HFFc6 (cell line): ENCODE measurements at regions not wholly inside any gene's neighbourhood (a gene's known extent, or its start where the extent isn't known, plus 50 kb on each side); places are given as distances from the start of the nearest gene placed in this dataset.
A peak's percentile ranks its signal among the peaks of the same experiment; 100 is the strongest.

Experiments
- DNase-seq: peaks from one replicate; pipeline ENCODE4 v3.0.0-alpha.2; 2018
- H3K27ac Mint-ChIP-seq: 2 replicates; pipeline ENCODE4 v1.8.0; 2020; ENCODE audit warnings: mild to moderate bottlenecking, mixed read lengths
- H3K27me3 Mint-ChIP-seq: 2 replicates; pipeline ENCODE4 v1.8.0; 2021; ENCODE audit warnings: mild to moderate bottlenecking, moderate library complexity, mixed read lengths; ENCODE audit not compliant: insufficient read depth
- H3K36me3 Mint-ChIP-seq: 2 replicates; pipeline ENCODE4 v1.8.0; 2021; ENCODE audit warnings: low read depth, mixed read lengths
- H3K4me1 Mint-ChIP-seq: 2 replicates; pipeline ENCODE4 v1.8.0; 2020; ENCODE audit warnings: low read depth, mixed read lengths
- H3K4me3 Mint-ChIP-seq: 2 replicates; pipeline ENCODE4 v1.8.0; 2020; ENCODE audit warnings: mild to moderate bottlenecking, moderate library complexity, mixed read lengths
- H3K9me3 Mint-ChIP-seq: 2 replicates; pipeline ENCODE4 v1.8.0; 2020; ENCODE audit warnings: mild to moderate bottlenecking, mixed read lengths
- TF ChIP-seq, protein P1 (sequence below): fragments of 200-600 bp; sonication (generic); IDR thresholded peaks from 2 replicates; pipeline ENCODE4 v1.5.0; 2021; ENCODE audit warnings: antibody characterized with exemption, mild to moderate bottlenecking

DNA sequence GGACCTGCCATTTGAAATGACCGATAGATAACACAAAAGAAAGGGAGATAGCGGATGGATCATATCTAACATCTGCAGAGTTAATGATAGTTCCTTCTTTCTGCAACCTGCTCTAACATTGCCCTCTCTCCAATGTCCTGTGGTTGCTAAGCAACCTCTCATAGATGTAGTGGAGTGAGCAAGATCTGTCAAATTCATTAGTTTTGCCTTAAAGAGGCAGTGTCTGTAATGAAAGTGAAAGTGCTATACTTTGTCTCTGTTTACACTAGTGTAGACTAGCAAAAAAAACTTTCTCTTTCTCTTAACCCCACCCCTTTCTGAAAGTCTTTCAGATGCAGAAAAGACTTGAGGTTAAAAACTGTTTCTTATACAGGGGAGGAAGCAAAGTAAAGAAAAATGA lies 1196.9 kb downstream of the SORCS3 start:
- Mint-ChIP-seq H3K4me3 (peak overlapping the region; percentile 58), H3K27me3 (no peaks in the 10 kb centered on the region), H3K27ac (no peak overlapping the region), H3K4me1 (no peaks in the 10 kb centered on the region), H3K9me3 (peaks cover 19% of the 10 kb centered on the region), H3K36me3 (no peaks in the 10 kb centered on the region)
- no peak for DNase-seq
- TF ChIP-seq, protein P1, sequence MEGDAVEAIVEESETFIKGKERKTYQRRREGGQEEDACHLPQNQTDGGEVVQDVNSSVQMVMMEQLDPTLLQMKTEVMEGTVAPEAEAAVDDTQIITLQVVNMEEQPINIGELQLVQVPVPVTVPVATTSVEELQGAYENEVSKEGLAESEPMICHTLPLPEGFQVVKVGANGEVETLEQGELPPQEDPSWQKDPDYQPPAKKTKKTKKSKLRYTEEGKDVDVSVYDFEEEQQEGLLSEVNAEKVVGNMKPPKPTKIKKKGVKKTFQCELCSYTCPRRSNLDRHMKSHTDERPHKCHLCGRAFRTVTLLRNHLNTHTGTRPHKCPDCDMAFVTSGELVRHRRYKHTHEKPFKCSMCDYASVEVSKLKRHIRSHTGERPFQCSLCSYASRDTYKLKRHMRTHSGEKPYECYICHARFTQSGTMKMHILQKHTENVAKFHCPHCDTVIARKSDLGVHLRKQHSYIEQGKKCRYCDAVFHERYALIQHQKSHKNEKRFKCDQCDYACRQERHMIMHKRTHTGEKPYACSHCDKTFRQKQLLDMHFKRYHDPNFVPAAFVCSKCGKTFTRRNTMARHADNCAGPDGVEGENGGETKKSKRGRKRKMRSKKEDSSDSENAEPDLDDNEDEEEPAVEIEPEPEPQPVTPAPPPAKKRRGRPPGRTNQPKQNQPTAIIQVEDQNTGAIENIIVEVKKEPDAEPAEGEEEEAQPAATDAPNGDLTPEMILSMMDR = no peak

DNA sequence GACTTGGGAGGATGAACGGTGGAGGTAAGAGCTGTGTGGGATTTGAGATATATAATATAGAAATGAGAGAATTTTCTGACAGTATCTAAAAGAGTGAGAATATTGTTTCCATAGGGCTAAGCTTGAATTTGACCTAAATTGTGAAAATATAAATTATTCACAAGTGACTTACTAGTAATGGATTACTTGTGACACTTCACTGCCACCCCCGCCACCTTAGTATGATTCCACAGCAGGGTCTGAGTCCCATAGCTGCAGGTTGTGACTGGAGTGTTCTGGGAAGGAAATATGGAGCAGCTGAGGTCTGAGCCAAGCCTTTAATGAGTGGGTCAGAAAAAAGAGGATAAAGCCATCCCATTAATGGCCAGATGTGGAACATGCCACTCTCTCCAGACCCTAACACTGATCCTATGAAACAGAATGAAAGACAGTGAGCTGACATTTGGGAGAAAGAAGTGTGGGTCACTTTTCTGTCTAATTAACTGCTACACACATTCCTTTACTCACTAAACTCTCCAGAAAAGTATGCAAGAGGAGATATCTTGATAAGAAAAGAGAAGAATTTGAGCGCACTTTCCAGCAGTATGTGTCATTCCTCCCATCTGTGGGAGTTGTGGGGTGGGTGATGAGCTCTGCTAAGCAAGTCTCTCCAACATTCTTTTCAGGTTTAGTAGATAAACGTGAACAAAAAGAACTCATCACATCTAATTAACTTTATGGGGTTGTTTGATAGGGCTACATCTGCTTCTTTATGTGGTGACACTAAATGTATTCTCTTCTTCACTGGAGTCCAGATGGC lies 1193.4 kb downstream of the SORCS3 start:
- DNase-seq = no peak
- Mint-ChIP-seq H3K36me3 (no peaks in the 10 kb centered on the region), H3K4me1 (no peaks in the 10 kb centered on the region), H3K4me3 (no peak overlapping the region), H3K27me3 (no peaks in the 10 kb centered on the region), H3K27ac (no peak overlapping the region), H3K9me3 (peaks cover 17% of the 10 kb centered on the region)
- TF ChIP-seq, protein P1 = no peak

DNA sequence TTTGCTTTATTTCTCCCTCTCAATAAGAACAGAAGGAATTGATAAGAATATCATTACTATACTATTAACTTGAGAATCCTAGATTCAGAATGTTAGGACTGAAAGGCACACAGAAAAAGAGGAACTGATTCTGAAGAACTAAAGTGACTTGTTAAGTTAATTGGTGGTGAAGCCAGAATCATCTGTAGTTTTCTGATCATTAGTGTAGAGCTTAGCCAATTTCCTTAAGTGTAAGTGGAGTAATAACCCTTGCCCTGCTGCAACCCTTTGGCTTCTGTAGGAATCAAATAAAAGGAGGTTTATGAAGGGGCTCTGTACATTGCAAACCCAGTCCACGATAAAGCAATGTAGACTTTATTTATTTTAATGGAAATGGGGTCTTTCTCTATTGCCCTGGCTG lies 1186.0 kb downstream of the SORCS3 start:
- Mint-ChIP-seq H3K27me3 (no peaks in the 10 kb centered on the region), H3K4me3 (no peak overlapping the region), H3K27ac (no peak overlapping the region), H3K36me3 (no peaks in the 10 kb centered on the region), H3K4me1 (no peaks in the 10 kb centered on the region), H3K9me3 (peaks cover 25% of the 10 kb centered on the region)
- no peak for DNase-seq
- TF ChIP-seq, protein P1 = no peak

DNA sequence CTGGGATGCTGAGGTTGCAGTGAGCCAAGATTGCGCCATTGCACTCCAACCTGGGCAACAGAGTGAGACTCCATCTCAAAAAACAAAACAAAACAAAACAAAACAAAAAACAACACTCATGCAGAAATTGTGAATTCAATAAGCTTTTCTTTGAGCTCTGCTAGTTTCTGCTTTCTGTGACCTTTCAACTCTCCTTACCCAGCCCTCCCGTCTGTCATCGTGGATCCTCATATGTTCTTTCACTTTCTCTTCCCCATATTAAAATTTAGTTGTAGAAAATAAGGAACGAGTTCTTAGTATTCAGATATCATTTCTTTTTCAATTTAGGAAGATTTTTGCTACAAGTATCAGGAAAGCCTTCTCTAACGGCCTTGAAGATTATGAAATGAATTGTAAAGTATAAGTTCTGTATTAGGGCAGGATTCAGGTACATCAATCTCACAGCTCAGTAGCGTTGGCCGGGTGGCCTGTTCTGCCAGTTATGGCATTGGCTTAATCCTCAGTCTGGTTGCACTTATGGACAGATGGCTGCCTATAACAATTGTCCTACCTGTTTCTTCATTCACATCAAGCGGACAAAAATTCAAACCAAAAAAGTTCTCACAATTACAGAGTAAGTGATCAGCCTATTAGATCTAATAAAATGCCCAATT lies 1167.0 kb downstream of the SORCS3 start:
- H3K27ac Mint-ChIP-seq = no peak overlapping the region
- H3K4me3 Mint-ChIP-seq = no peak overlapping the region
- DNase-seq = no peak
- no peaks in the 10 kb centered on the region for H3K36me3 Mint-ChIP-seq
- H3K9me3 Mint-ChIP-seq = peaks cover 38% of the 10 kb centered on the region
- H3K4me1 Mint-ChIP-seq = no peaks in the 10 kb centered on the region
- no peaks in the 10 kb centered on the region for H3K27me3 Mint-ChIP-seq
- TF ChIP-seq, protein P1 = no peak

DNA sequence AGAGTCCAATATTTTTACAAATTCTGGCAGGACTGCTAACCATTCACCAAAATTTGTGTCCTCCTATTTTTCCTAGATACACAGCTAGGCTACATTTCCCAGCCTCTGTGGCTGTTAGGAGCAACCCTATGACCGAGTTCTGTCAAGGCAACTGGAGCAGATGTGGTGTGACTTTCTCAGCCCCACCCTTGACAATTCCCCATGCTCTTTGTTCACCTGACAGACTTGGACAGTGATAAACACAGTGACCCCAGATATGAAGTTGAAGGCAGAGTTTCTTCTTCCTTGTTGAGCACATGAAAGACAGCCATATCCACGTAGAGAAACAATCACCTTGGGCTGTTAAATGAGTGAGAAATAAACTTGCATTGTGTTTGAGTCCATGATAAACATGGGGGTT lies 1162.1 kb downstream of the SORCS3 start:
- no peak overlapping the region for H3K4me3 Mint-ChIP-seq
- no peaks in the 10 kb centered on the region for H3K36me3 Mint-ChIP-seq
- TF ChIP-seq, protein P1 = no peak
- no peaks in the 10 kb centered on the region for H3K4me1 Mint-ChIP-seq
- peaks cover 18% of the 10 kb centered on the region for H3K9me3 Mint-ChIP-seq
- H3K27me3 Mint-ChIP-seq = no peaks in the 10 kb centered on the region
- no peak overlapping the region for H3K27ac Mint-ChIP-seq
- DNase-seq = no peak
